Suppressor macrophage (primary cell): ENCODE measurements at regions not wholly inside any gene's neighbourhood (a gene's known extent, or its start where the extent isn't known, plus 50 kb on each side); places are given as distances from the start of the nearest gene placed in this dataset.
A peak's percentile ranks its signal among the peaks of the same experiment; 100 is the strongest.
"Not testable (repeated sequence)": the region's sequence is repeated elsewhere in the genome, so short reads cannot be mapped to it uniquely, and the experiment has no call there.

ENCODE experiments used
- DNase-seq, 4 experiments: peaks; one replicate each; pipeline ENCODE4 v3.0.0-alpha.2; 2020 to 2022

DNA sequence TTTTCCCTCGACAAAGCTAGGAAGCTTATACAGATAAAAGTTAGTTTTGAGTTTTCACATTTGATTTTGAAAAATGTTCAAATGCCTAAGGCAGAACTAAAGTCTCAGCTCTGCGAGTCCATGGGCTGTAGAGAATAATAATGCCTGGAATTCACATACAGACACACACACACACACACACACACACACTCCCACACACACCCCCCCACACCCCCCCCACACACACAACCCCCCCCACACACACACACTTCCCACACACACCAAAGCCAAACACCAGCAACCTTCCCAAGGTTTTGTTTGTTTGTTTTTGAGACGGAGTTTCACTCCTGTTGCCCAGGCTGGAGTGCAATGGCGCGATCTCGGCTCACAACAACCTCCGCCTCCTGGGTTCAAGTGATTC, 62.8 kb upstream of the EIF5 start:
- no peak for DNase-seq

DNA sequence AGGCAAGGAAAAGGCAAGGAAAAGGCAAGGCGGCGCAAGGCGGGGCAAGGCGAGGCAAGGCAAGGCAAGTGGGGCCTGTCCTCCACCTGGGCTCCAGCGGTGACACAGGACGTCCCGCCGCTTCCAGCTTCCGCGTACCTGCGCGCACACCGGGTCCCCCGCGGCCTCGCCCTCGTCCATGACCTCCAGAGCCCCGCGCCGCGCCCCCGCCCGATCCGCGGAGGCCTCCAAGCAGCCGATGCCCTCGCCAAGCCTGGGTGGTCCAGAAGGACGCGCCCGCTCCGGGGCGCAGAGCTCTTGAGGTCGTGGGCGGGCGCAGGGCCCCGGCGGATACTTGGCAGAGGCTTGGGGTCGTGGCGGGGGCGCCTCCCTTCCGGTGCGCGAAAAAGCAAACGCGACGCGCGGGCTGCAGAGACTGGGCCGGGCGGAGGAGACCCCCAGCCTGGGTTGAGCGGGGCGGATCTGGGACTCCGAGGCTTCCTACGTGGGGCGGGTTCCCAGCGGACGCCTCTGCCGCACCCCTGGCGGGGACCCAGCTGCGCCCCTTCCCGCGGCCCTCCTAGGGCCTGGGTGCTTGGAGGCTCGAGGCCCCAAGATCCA, 60.8 kb upstream of the EIF5 start:
- DNase-seq, result no peak

DNA sequence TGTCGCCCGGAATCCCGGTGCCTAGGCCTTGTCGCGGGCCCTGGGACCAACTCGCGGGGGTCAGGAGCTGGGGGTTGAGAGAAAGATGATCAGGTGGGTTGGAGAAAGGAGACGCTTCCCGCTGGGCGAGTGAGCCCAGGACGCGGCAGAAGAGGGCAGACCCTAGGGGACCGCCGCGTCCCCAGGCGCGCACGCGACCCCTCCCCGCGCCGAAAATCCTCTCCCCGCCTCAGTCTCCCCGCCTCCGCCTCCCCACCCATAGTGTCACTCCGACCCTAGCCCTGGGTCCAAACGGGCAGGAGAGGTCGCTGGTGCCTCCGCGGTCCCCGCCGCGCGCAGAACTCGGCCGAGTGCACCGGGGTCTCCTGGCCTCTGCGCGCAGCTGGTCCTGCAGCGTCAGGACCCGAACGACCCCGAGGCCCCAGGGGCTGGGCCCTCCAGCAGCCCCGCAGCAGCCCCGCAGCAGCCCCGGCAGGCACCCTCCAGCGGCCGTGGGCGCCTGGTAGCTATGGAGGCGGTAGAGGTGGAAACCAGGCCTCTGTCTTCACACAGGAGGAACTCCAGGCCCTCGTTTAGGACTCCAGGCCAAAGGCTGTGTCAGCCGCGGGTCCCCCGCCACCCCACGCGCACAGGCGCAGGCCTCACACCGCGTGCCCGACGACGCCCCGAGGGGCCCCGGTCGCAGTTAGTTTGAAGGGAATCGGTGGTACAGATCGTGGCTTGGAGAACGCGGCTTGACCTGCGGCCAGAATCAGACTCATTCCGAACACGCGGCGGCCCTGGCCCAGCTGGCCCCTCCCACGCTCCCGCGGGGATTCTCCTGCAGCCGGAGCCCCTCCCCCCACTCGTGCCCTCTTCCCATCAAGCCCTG, 60.1 kb upstream of the EIF5 start:
- DNase-seq, result peak in 2 of 4 experiments; percentile 10 to 14

DNA sequence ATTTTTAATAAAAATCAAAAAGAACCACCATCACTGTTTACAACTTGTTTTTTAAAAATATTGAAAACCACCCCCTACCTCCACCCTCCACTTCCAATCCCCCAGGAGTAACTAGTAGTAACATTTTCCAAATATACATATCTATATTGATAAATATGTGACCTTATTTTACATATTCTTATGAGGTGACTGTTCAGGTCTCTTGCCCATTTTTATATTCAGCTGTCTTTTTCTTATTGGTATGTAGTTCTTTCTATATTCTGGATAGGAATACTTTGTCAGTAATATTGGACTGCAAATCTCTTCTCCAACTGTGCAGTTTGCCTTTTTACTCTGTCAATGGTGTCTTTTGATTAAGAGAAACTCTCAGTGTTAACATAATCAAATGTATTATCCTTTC, 59.0 kb upstream of the EIF5 start:
- no peak for DNase-seq

DNA sequence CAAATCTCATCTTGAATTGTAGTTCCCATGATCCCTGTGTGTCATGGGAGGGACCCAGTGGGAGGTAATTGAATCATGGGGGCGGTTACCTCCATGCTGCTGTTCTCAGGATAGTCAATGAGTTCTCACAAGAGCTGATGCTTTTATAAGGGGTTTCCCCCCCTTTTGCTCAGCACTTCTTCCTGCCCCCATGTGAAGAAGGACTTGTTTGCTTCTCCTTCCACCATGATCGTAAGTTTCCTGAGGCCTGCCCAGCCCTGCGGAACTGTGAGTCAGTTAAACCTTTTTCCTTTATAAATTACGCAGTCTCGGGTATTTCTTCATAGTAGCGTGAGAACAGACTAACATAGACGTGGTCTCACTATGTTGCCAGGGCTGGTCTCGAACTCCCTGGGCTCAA, 56.1 kb upstream of the EIF5 start:
- DNase-seq, result peak in 1 of 4 experiments; percentile 6

DNA sequence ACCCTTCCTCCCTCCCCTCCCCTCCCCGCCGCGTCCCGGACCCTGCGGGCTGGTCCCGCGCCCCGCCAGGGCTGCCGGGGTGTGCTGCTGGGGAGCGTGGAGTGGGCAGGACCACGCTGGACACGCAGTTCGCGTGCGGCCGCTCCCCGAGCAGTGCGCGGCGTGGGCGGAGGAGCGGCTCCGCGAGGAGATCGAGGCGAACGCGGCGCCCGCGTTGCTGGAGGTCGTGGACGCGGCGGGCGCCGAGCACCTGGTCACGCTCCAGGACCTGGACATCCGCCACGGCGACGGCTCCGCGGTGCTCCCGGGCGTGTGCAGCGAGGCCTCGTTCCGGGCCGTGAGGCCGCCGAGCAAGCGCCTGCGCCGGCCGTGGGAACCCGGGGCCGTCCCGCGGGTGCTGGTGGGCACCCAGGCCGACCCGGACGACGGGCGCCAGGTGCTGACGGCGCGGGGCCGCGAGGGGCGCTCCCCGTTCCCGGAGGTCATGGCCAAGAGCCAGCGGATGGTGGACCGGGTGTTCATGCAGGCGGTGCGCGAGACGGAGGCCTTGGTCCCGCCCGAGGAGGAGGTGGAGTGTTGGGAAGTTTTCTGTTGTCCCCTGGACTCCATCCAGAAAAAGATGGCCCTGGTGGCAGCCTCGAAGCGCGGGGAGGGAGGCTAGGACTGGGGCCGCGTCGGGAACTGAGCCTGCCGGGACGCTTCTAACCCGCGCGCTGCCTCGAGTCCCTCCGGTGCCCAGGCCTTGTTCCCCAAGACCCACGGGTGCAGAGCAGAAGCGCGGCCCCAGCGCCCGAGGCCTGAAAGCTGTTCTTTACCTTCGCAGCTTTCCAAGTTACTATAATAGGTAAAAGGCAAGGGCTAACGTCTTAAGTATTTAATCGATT, 54.7 kb upstream of the EIF5 start:
- DNase-seq, result peak in 2 of 4 experiments; percentile 10 to 11

DNA sequence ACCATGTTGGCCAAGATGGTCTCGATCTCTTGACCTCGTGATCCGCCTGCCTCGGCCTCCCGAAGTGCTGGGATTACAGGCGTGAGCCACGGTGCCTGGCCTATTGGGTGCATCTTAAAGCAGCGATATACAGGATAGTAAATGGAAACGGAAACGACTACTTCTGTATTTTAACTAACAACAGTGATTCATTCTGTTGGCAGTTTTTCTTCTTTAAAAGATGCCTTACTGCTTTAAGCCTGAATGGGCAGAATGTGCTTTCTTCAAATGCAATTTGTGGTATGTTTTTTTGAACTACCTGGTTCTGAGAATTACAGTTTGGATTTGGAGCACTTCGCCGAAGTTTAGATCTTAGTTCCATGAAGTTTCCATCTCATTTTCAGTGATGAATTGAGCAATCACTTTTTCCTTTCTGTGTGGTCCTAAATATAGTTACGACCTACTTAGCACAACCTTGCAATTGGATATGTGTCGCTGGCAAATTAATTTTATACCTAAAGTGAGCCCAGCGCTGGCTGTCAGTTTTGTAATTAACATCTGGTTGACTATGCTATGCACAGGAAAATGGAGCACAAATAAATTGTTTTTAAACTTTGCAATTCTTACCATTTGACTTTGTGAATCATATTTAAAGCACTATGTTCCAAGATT, 53.6 kb upstream of the EIF5 start:
- DNase-seq, result peak in 2 of 4 experiments; percentile 55 to 61

DNA sequence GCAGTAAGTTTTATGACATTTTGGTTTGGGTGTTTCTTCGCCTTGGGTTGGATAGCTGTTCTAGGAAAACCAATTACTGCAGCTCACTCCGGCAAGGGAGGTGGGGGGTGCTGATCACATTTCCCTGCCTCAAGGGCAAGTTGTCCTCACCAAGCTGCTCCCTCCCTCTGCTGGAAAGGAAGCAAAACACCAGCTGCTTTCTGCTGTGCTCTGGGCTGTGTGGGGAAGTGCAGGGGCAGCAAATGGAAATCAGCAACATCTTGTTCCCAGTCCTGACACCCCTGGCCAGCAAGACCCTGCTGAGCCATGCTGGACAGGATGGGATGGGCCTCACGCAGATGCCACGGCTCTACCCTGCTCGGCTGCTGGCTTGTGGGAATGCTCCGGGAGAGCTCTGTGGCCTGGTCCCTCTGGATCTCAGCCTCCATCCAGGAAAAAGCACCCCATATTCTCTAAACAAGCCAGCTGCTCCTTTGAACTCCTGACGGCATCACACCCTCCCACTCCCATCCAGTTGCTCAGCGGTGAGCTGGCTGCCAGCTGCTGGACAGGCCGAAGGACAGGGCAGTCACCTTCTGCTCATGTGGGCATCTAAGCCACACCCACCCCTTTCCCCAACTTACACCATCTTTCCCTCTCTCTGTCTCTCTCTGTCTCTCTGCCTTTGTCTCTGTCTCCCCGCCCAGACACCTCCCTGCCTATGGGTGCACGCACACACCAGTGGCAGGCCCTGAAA, 52.4 kb upstream of the EIF5 start:
- DNase-seq, result peak in 3 of 4 experiments; percentile 36 to 51 (median 49)

DNA sequence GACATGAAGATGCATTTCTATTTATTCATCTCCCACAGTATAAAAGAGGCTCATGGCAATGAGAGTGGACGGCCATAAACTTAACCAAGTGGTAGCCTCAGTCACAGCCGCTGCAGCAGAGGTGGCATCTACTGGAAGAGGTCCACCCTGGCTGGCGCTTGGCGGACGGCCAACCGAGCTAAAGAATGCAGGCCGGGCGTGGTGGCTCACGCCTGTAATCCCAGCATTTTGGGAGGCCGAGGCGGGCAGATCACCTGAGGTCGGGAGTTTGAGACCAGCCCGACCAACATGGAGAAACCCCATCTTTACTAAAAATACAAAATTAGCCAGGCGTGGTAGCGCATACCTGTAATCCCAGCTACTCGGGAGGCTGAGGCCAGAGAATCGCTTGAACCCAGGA, 51.7 kb upstream of the EIF5 start:
- not testable (repeated sequence) for DNase-seq

DNA sequence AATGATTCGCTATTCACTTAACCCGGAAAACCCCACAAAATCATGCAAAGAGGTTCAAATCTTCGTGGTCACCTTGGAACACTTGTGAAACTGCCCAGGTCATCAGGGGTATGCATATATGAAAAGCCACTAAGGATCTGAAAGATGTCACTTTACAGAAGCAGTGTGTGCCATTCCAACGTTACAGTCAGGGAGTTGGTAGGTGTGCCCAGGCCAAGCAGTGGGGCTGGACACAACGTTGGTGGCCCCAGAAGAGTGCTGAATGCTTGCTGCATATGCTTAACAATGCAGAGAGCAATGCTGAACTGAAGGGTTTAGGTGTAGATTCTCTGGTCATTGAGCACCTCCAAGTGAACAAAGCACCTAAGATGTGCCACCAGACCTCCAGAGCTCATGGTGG, 51.1 kb upstream of the EIF5 start:
- DNase-seq, result no peak

DNA sequence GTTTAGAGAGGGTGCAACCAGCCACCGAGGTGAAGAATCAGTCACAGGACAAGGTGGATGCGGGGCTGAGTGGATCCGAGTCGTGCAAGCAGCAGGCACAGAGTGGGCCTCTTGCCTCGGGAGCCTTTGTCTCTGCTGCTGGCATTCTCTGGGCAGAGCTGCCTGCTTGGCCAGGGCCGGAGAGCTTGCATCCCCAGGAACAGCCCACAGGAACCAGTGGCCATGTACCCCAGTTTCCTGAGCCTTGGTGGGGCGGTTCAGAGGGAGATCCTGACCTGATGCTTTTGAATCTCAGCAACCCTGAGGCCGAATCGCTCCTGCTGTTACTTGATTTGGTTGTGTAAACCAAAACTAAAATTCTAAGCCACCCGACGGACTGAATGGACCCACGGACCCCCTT, 50.1 kb upstream of the EIF5 start:
- DNase-seq, result no peak
